Spleen (tissue), 7 donors: ENCODE measurements at regions not wholly inside any gene's neighbourhood (a gene's known extent, or its start where the extent isn't known, plus 50 kb on each side); places are given as distances from the start of the nearest gene placed in this dataset.

Source experiments
- CTCF ChIP-seq, 11 experiments: fragments of 200-600 bp in 7 of 11; fragments of 450-650 bp in 4 of 11; sonication (generic) in 4 of 11; IDR thresholded peaks in 8 of 11; conservative IDR thresholded peaks in 3 of 11; 1 replicate in 7 of 11; 2 replicates in 4 of 11; pipeline versions ENCODE4 v1.4.0 to v1.8.0; 2016 to 2021; ENCODE audit warnings: antibody characterized with exemption in 11 of 11, inconsistent platforms in 4 of 11, mild to moderate bottlenecking in 1 of 11
- POLR2AphosphoS5 ChIP-seq, 3 donors: sonication (generic); formaldehyde crosslinking; IDR thresholded peaks; one replicate each; pipeline ENCODE4 v1.5.1; 2017; ENCODE audit warnings: antibody characterized with exemption in 3 of 3
- donor health status: DM: no; HTN: no; CAD: no; lungs with moderate emphysema.
- donor health status: DM: no; HTN: no; CAD: no.
- donor health status: DM: no; HTN: no; CAD: no.

- TF ChIP-seq CTCF (IDR thresholded peaks at IDR 0.05 in 8 of 11, conservative IDR thresholded peaks at IDR 0.05 in 3 of 11) (no peak), POLR2AphosphoS5 (IDR thresholded peaks at IDR 0.05) (no peak)
These were observed 104.2 kb upstream of the RMST start for GRCh38 chr12:97358361-97358760.
